HG02588 (cell line): ENCODE measurements at regions not wholly inside any gene's neighbourhood (a gene's known extent, or its start where the extent isn't known, plus 50 kb on each side); places are given as distances from the start of the nearest gene placed in this dataset.

Experiments
- ATAC-seq: cut with Tn5 transposase; IDR thresholded peaks from one replicate; pipeline ENCODE4 v1.9.1; 2021; ENCODE audit warnings: mild to moderate bottlenecking, moderate library complexity; ENCODE audit not compliant: unreplicated experiment

GRCh38 chr2:193562031-193562430 is 1367.3 kb upstream of the TMEFF2 start:
- no peak for ATAC-seq

- no peak for ATAC-seq
Measured at GRCh38 chr2:193561054-193561453, 1366.3 kb upstream of the TMEFF2 start.

GRCh38 chr2:193556766-193557470 is 1362.2 kb upstream of the TMEFF2 start:
- no peak for ATAC-seq

- no peak for ATAC-seq
Measured at GRCh38 chr2:193549661-193550060, 1354.9 kb upstream of the TMEFF2 start.

GRCh38 chr2:193542762-193543161 is 1348.0 kb upstream of the TMEFF2 start:
- no peak for ATAC-seq

GRCh38 chr2:193539188-193539587 is 1344.5 kb upstream of the TMEFF2 start:
- peak; percentile 86 for ATAC-seq

GRCh38 chr2:193538061-193538460 is 1343.3 kb upstream of the TMEFF2 start:
- no peak for ATAC-seq

GRCh38 chr2:193537531-193537930 is 1342.8 kb upstream of the TMEFF2 start:
- ATAC-seq, result no peak

- ATAC-seq, result no peak
Measured at GRCh38 chr2:193528458-193528857, 1333.7 kb upstream of the TMEFF2 start.

GRCh38 chr2:193527146-193527545 is 1332.4 kb upstream of the TMEFF2 start:
- no peak for ATAC-seq

- ATAC-seq, result no peak
Measured at GRCh38 chr2:193523662-193524061, 1328.9 kb upstream of the TMEFF2 start.

- ATAC-seq, result no peak
Measured at GRCh38 chr2:193521523-193521922, 1326.8 kb upstream of the TMEFF2 start.

- peak; percentile 53 for ATAC-seq
Measured at GRCh38 chr2:193520709-193521458, 1326.2 kb upstream of the TMEFF2 start.

GRCh38 chr2:193518041-193518817 is 1323.5 kb upstream of the TMEFF2 start:
- ATAC-seq, result no peak

GRCh38 chr2:193517615-193518014 is 1322.9 kb upstream of the TMEFF2 start:
- ATAC-seq, result no peak

- ATAC-seq, result no peak
Measured at GRCh38 chr2:193506035-193506434, 1311.3 kb upstream of the TMEFF2 start.

GRCh38 chr2:193505620-193506019 is 1310.9 kb upstream of the TMEFF2 start:
- no peak for ATAC-seq

- no peak for ATAC-seq
Measured at GRCh38 chr2:193502363-193503035, 1307.8 kb upstream of the TMEFF2 start.

GRCh38 chr2:193496786-193497185 is 1302.1 kb upstream of the TMEFF2 start:
- ATAC-seq, result no peak

- no peak for ATAC-seq
Measured at GRCh38 chr2:193482557-193482956, 1287.8 kb upstream of the TMEFF2 start.

- ATAC-seq, result no peak
Measured at GRCh38 chr2:193480187-193480586, 1285.5 kb upstream of the TMEFF2 start.
